GM19467 (cell line): ENCODE measurements at regions not wholly inside any gene's neighbourhood (a gene's known extent, or its start where the extent isn't known, plus 50 kb on each side); places are given as distances from the start of the nearest gene placed in this dataset.
"Not testable (repeated sequence)": the region's sequence is repeated elsewhere in the genome, so short reads cannot be mapped to it uniquely, and the experiment has no call there.

Source experiments
- ATAC-seq: cut with Tn5 transposase; IDR thresholded peaks from one replicate; pipeline ENCODE4 v1.9.1; 2021; ENCODE audit warnings: mild to moderate bottlenecking, moderate library complexity; ENCODE audit not compliant: unreplicated experiment

- no peak for ATAC-seq
Measured at GRCh38 chr2:221929259-221929658, 357.2 kb upstream of the EPHA4 start.

GRCh38 chr2:221926327-221926726, 354.2 kb upstream of the EPHA4 start:
- ATAC-seq, result no peak

DNA sequence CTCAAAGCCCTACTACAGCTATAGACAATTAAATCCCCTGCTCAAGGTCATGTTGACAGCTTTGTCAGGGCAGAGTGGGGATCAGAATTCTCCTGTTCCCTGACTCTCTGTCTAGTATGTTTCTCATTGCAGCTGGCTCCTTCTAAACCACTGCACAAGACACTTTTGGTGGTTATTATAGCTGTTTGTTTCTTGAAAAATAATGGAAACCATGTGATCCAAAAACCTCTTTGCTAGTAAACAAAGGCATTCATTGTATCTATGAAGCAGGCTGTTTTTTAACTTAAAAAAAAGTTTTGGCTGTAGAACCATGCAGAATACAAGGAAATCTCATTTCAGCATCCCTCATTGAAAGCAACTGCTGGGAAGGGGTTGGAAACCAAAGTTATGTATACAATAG, 352.5 kb upstream of the EPHA4 start:
- no peak for ATAC-seq

- ATAC-seq, result no peak
Measured at GRCh38 chr2:221915926-221916325, 343.8 kb upstream of the EPHA4 start.

GRCh38 chr2:221914334-221914880, 342.3 kb upstream of the EPHA4 start:
- no peak for ATAC-seq

- ATAC-seq, result no peak
Measured at GRCh38 chr2:221911890-221912289, 339.8 kb upstream of the EPHA4 start.

DNA sequence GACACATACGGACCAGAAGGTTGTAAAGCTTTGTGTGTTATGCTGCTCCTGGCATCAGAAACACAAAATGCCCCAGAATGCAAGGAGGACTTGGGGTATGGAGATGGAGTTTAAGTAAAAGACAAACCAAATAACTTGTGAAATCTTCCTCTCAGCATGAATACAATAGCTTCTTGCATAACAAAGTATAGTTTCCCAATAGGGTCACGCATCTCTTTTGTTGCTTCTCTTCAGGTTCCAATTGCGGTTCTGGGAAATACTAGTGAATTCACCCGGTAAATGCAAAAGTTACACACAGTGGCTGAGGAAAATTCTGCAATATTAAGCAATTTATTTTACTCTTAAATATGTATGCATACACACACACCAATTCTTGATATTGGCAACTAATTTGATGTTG, 339.2 kb upstream of the EPHA4 start:
- no peak for ATAC-seq

- no peak for ATAC-seq
Measured at GRCh38 chr2:221908518-221908917, 336.4 kb upstream of the EPHA4 start.

DNA sequence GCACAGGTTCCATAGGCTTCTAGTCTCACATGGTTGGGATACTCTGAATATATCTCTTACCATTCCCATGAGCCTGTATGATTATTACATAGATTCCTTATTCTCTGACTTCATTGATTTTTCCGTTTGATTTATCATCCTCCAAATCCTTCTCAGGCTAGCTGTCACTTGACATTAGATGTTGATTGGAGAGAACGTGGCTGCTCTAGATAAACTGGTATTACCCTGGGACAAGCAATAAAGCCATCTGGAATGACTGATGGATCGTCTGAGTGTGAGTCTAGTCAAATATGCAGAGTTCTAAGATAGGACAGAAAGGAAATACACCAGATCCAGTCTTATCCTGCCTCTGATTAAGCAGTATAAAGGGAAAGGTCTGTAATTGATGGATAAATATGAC, 325.6 kb upstream of the EPHA4 start:
- ATAC-seq, result no peak

GRCh38 chr2:221896505-221897151, 324.5 kb upstream of the EPHA4 start:
- ATAC-seq, result no peak

DNA sequence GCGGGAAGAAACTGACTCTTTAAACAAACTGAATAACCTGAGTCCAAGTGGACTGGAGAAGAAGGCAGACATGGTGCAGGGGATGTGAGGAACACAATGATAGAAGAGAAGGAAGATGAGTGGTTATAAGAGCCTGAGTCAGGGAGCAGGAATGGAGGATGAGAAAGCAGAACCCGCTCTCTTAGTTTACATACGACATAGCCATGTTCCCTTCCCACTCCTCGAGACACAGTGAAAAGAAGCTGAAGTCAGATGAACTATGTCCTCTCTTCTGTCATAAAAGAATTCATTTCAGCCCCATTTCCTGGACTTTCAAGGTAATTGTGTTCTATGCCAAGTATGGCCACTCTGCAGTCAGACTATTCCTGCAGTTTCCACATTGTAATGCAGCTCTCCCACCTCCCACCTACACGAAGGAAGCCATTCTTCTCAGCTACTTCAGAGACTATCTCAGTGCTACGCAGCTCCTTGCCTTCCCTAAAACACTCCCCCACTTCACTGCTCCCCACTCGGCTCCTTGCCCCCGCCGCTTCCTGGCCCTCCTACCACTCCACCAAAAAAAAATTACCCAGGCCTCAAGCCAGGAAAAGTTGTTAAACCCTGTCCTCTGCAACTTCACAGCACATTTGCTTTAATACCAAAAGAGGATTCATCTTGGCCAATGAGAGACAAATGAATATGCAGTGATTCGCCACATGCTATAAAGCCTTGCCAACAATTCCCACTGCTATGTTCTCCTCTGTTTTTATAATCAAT, 323.4 kb upstream of the EPHA4 start:
- ATAC-seq, result no peak

GRCh38 chr2:221893501-221893900, 321.4 kb upstream of the EPHA4 start:
- ATAC-seq, result no peak

GRCh38 chr2:221892006-221892405, 319.9 kb upstream of the EPHA4 start:
- ATAC-seq, result not testable (repeated sequence)

DNA sequence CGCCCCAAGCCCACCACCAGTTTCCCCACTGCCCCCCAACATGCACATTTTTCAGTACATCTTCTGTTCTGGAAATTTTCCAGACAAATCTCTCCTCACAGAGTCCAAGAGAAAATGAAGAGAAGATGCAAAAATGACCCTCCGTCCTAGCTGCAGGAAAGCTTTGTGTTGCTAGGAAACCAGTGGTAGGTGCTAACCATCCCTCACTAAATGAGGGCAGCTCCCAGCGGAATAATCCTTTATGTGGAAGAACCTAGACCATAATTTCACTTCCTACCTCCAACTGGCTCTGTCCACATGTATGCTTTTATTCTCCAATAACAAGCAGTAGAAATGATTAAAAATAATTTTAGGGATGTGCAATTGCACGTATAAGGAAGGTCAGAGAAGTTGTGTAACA, 311.9 kb upstream of the EPHA4 start:
- ATAC-seq, result no peak

DNA sequence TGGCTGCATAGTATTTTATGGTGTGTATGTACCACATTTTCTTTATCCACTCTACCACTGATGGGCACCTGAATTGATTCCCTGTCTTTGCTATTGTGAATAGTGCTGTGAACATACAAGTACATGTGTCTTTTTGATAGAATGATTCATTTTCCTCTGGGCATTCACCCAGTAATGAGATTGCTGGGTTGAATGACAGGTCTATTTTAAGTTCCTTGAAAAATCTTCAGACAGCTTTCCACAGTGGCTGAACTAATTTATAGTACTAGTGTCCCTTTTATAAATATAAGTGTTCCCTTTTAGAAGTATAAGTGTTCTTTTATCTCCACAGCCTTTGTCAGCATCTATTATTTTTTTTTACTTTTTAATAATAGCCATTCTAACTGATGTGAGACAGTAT, 303.9 kb upstream of the EPHA4 start:
- ATAC-seq, result no peak

DNA sequence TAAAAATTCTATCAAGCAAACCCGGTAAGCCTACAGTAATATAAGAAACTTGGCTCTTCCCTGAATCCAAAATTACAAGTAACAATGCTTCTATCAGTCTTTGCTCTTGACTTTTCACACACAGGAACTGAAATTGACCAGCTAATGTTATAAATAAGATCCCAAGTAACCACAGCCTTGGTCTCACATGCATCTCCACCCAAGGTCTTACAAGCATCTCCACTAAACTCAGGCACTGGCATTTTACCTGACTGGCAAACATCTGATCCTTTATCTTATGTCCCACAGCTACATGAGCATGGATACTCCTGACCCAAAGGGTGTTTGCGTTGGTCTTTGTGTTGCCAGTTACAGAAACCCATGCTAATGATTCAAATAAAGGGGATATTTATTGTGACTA, 302.3 kb upstream of the EPHA4 start:
- ATAC-seq, result no peak

DNA sequence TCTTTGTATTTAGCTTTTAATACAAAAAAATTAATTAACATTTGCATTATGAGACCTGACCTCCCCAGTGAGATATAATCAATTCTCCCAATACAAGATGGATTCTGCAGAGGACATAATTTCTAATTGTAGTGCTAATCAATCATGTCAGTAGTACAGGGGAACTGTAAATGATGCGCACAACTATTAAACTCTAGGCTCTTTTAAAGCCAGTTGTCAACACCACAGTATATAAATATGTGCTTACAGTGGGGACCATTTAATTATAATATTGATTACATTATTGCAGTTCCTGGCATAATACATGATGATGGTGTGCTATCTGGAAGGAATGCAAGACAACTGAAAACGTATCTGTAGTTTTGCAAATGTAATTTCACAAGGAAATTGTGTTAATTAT, 285.6 kb upstream of the EPHA4 start:
- ATAC-seq, result no peak

- ATAC-seq, result no peak
Measured at GRCh38 chr2:221853297-221853696, 281.2 kb upstream of the EPHA4 start.

- ATAC-seq, result no peak
Measured at GRCh38 chr2:221851531-221852045, 279.5 kb upstream of the EPHA4 start.

DNA sequence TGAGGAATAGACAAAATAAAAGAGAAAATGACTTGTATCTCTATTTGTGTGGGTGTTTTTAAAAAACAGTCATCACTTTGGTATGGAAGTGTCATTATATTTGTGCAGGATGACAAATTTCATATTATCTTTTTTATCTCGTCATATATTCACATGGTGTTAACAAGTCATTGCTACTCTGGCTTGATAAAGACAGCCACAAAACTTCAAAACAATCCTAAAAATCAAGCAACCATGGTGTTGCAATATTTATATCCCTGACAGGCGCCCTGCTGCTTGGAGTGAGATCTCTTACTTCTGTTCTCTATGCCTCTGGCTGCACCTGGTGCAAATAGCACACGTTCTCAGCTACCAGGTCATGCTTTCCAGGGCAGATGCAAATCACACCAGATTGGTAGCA, 278.0 kb upstream of the EPHA4 start:
- no peak for ATAC-seq

GRCh38 chr2:221848286-221848685, 276.2 kb upstream of the EPHA4 start:
- ATAC-seq, result no peak

GRCh38 chr2:221845021-221845365, 272.9 kb upstream of the EPHA4 start:
- ATAC-seq, result no peak
